Activated gamma-delta T cell treated with Interleukin-2 at 50 U/mL for 16 hours (primary cell): ENCODE measurements at regions not wholly inside any gene's neighbourhood (a gene's known extent, or its start where the extent isn't known, plus 50 kb on each side); places are given as distances from the start of the nearest gene placed in this dataset.
"Not testable (repeated sequence)": the region's sequence is repeated elsewhere in the genome, so short reads cannot be mapped to it uniquely, and the experiment has no call there.

Experiments
- DNase-seq: peaks from one replicate; pipeline ENCODE4 v3.0.0-alpha.2; 2020

GRCh38 chr1:115531631-115532264 lies 110.0 kb upstream of the VANGL1 start:
- no peak for DNase-seq

- DNase-seq = no peak
Observed at GRCh38 chr1:115530407-115530806, 111.4 kb upstream of the VANGL1 start.

- no peak for DNase-seq
Observed at GRCh38 chr1:115529216-115529897, 112.4 kb upstream of the VANGL1 start.

GRCh38 chr1:115528336-115528735 lies 113.4 kb upstream of the VANGL1 start:
- DNase-seq = not testable (repeated sequence)

- no peak for DNase-seq
Observed at GRCh38 chr1:115527746-115528145, 114.0 kb upstream of the VANGL1 start.

- DNase-seq = no peak
Observed at GRCh38 chr1:115526900-115527299, 114.9 kb upstream of the VANGL1 start.

GRCh38 chr1:115524236-115524635 lies 117.5 kb upstream of the VANGL1 start:
- no peak for DNase-seq

GRCh38 chr1:115522386-115522785 lies 119.4 kb upstream of the VANGL1 start:
- DNase-seq = no peak

GRCh38 chr1:115515270-115515669 lies 126.5 kb upstream of the VANGL1 start:
- no peak for DNase-seq

- DNase-seq = not testable (repeated sequence)
Observed at GRCh38 chr1:115510226-115510625, 131.5 kb upstream of the VANGL1 start.

GRCh38 chr1:115507901-115508300 lies 133.9 kb upstream of the VANGL1 start:
- no peak for DNase-seq

- no peak for DNase-seq
Observed at GRCh38 chr1:115506924-115507589, 134.7 kb upstream of the VANGL1 start.

GRCh38 chr1:115506518-115506917 lies 135.3 kb upstream of the VANGL1 start:
- DNase-seq = no peak

GRCh38 chr1:115505148-115505571 lies 136.6 kb upstream of the VANGL1 start:
- DNase-seq = no peak

GRCh38 chr1:115502183-115502582 lies 139.6 kb upstream of the VANGL1 start:
- not testable (repeated sequence) for DNase-seq

- no peak for DNase-seq
Observed at GRCh38 chr1:115501476-115501875, 140.3 kb upstream of the VANGL1 start.

GRCh38 chr1:115499253-115499652 lies 142.5 kb upstream of the VANGL1 start:
- DNase-seq = no peak

- no peak for DNase-seq
Observed at GRCh38 chr1:115496904-115497527, 144.8 kb upstream of the VANGL1 start.

GRCh38 chr1:115495625-115496024 lies 146.1 kb upstream of the VANGL1 start:
- DNase-seq = no peak

GRCh38 chr1:115495111-115495510 lies 146.7 kb upstream of the VANGL1 start:
- no peak for DNase-seq

- DNase-seq = no peak
Observed at GRCh38 chr1:115493834-115494233, 147.9 kb upstream of the VANGL1 start.

GRCh38 chr1:115492880-115493279 lies 148.9 kb upstream of the VANGL1 start:
- DNase-seq = no peak

GRCh38 chr1:115492019-115492595 lies 149.7 kb upstream of the VANGL1 start:
- DNase-seq = no peak
